ENCODE measurements at regions not wholly inside any gene's neighbourhood (a gene's known extent, or its start where the extent isn't known, plus 50 kb on each side); places are given as distances from the start of the nearest gene placed in this dataset.

- no peak for TF ChIP-seq BACH2 (CRISPR knock-in tag; IDR thresholded peaks at IDR 0.05; ENCODE audit: borderline replicate concordance)
- TF ChIP-seq SNAI2 (CRISPR knock-in tag; IDR thresholded peaks at IDR 0.05): no peak
- no peak for TF ChIP-seq ARNTL (CRISPR knock-in tag; IDR thresholded peaks at IDR 0.05; ENCODE audit: borderline replicate concordance, low read depth)
- TF ChIP-seq GLIS3 (CRISPR knock-in tag; IDR thresholded peaks at IDR 0.05): no peak
- TF ChIP-seq ZNF70 (CRISPR knock-in tag; IDR thresholded peaks at IDR 0.05): no peak
- TF ChIP-seq, protein P1, sequence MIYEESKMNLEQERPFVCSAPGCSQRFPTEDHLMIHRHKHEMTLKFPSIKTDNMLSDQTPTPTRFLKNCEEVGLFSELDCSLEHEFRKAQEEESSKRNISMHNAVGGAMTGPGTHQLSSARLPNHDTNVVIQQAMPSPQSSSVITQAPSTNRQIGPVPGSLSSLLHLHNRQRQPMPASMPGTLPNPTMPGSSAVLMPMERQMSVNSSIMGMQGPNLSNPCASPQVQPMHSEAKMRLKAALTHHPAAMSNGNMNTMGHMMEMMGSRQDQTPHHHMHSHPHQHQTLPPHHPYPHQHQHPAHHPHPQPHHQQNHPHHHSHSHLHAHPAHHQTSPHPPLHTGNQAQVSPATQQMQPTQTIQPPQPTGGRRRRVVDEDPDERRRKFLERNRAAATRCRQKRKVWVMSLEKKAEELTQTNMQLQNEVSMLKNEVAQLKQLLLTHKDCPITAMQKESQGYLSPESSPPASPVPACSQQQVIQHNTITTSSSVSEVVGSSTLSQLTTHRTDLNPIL (CRISPR knock-in tag; IDR thresholded peaks at IDR 0.05; ENCODE audit: low read depth): no peak
- no peak for TF ChIP-seq CSDC2 (CRISPR knock-in tag; IDR thresholded peaks at IDR 0.05)
- TF ChIP-seq RARB (CRISPR knock-in tag; IDR thresholded peaks at IDR 0.05): no peak
- no peak for TF ChIP-seq ESRRG (CRISPR knock-in tag; IDR thresholded peaks at IDR 0.05)
- no peak for TF ChIP-seq ZNF8 (CRISPR knock-in tag; IDR thresholded peaks at IDR 0.05)
Observed at GRCh38 chr4:24472161-24472510, 112.2 kb downstream of the DHX15 start.
